Prostate gland (tissue), 2 donors: ENCODE measurements at regions not wholly inside any gene's neighbourhood (a gene's known extent, or its start where the extent isn't known, plus 50 kb on each side); places are given as distances from the start of the nearest gene placed in this dataset.

Experiments
- DNase-seq: peaks from one replicate; pipeline ENCODE4 v3.0.0-alpha.2; 2019; ENCODE audit warnings: low spot score
- H3K27ac ChIP-seq, 2 donors: fragments of 200-600 bp; sonication (generic); 2 replicates each; pipeline ENCODE4 v1.5.1; 2017 to 2019
- H3K27me3 ChIP-seq: fragments of 200-600 bp; sonication (generic); replicated peaks from 2 replicates; pipeline ENCODE4 v1.5.1; 2019; ENCODE audit not compliant: insufficient read depth
- H3K36me3 ChIP-seq, 2 donors: fragments of 200-600 bp; sonication (generic); 1 replicate in 1 of 2; 2 replicates in 1 of 2; pipeline versions ENCODE4 v1.5.1 to v1.8.1; 2017 to 2019
- H3K4me1 ChIP-seq: fragments of 200-600 bp; sonication (generic); replicated peaks from 2 replicates; pipeline ENCODE4 v1.5.1; 2019
- H3K4me3 ChIP-seq, 2 donors: fragments of 200-600 bp; sonication (generic); 2 replicates each; pipeline ENCODE4 v1.5.1; 2017 to 2019
- H3K9me3 ChIP-seq: fragments of 200-600 bp; sonication (generic); 2 replicates; pipeline ENCODE4 v1.5.1; 2017
- POLR2A ChIP-seq: fragments of 450-650 bp; IDR thresholded peaks from one replicate; pipeline ENCODE4 v1.6.1; 2016; ENCODE audit warnings: antibody characterized with exemption, mild to moderate bottlenecking
- POLR2AphosphoS5 ChIP-seq: sonication (generic); formaldehyde crosslinking; IDR thresholded peaks from one replicate; pipeline ENCODE4 v1.6.1; 2017; ENCODE audit warnings: antibody characterized with exemption
- WGBS: methylation state at CpG from one replicate; pipeline ENCODE4 v1.1.5; 2018; 5-methylcytosine and 5-hydroxymethylcytosine counted together
- intact Hi-C: fragments of 100-400 bp; cut with DNase I; formaldehyde crosslinking; loops from one replicate; pipeline ENCODE4 v1.14.2; 2022
- TF ChIP-seq, protein P1 (sequence below), 4 experiments: fragments of 200-600 bp in 2 of 4; fragments of 450-650 bp in 2 of 4; sonication (generic) in 2 of 4; IDR thresholded peaks; 1 replicate in 3 of 4; 2 replicates in 1 of 4; pipeline ENCODE4 v1.5.1; 2016 to 2019; ENCODE audit warnings: antibody characterized with exemption in 4 of 4, mild to moderate bottlenecking in 2 of 4, moderate library complexity in 2 of 4

DNA sequence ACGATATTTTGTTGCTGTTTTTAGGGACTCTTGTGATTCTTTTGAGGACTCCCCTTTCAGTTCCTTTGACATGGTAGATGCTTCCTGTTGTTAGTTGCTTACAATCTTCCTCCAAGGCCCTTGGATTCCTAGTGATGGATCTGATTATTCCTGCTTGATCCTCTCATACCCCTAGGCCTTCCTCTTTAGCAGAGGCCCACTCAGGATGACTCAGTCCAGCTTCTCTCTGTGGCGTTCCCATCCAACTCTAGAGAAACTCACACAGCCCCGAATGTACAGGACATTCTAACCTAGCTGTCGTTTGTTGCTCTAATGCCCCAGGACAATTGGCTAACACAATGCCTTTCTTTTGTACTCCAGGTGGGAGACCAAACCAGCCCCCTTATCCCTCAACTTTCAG is 191.4 kb downstream of the POSTN start:
- intact Hi-C loops = no loop called here
- Histone ChIP-seq H3K27me3 (no peaks in the 10 kb centered on the region), H3K4me1 (no peaks in the 10 kb centered on the region), H3K4me3 (no peak overlapping the region), H3K9me3 (no peaks in the 10 kb centered on the region), H3K36me3 (no peaks in the 10 kb centered on the region), H3K27ac (no peak overlapping the region)
- TF ChIP-seq POLR2A (no peak), POLR2AphosphoS5 (no peak)
- TF ChIP-seq, protein P1, sequence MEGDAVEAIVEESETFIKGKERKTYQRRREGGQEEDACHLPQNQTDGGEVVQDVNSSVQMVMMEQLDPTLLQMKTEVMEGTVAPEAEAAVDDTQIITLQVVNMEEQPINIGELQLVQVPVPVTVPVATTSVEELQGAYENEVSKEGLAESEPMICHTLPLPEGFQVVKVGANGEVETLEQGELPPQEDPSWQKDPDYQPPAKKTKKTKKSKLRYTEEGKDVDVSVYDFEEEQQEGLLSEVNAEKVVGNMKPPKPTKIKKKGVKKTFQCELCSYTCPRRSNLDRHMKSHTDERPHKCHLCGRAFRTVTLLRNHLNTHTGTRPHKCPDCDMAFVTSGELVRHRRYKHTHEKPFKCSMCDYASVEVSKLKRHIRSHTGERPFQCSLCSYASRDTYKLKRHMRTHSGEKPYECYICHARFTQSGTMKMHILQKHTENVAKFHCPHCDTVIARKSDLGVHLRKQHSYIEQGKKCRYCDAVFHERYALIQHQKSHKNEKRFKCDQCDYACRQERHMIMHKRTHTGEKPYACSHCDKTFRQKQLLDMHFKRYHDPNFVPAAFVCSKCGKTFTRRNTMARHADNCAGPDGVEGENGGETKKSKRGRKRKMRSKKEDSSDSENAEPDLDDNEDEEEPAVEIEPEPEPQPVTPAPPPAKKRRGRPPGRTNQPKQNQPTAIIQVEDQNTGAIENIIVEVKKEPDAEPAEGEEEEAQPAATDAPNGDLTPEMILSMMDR (IDR thresholded peaks at IDR 0.05) = no peak
- WGBS = 69% methylated on average over 4 of the region's 4 CpGs
- no peak for DNase-seq

DNA sequence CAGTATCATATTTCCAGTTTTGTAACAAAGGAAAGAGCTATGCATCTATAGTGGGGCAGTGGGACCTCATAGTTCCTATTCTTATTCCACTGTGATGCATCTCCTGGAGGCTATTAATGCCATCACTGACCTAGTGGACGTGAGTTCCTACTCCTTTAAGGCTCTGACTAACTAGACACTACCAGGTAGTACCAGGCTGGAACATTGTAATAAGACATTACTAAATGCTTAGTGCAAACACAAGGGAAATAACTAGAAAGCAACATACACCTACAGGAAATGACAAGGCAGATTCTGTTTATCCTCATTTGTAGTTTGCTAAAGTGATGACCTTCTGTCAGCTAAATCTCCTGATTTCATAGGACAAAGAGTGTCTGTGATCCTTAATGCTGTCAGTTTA is 192.5 kb downstream of the POSTN start:
- intact Hi-C loops = no loop called here
- Histone ChIP-seq H3K9me3 (no peaks in the 10 kb centered on the region), H3K27ac (no peak overlapping the region), H3K36me3 (no peaks in the 10 kb centered on the region), H3K27me3 (no peaks in the 10 kb centered on the region), H3K4me3 (no peak overlapping the region), H3K4me1 (no peaks in the 10 kb centered on the region)
- DNase-seq = no peak
- WGBS = 83% methylated on average over 1 of the region's 1 CpG
- TF ChIP-seq, protein P1 (IDR thresholded peaks at IDR 0.05) = no peak
- no peak for TF ChIP-seq POLR2A
- no peak for TF ChIP-seq POLR2AphosphoS5

DNA sequence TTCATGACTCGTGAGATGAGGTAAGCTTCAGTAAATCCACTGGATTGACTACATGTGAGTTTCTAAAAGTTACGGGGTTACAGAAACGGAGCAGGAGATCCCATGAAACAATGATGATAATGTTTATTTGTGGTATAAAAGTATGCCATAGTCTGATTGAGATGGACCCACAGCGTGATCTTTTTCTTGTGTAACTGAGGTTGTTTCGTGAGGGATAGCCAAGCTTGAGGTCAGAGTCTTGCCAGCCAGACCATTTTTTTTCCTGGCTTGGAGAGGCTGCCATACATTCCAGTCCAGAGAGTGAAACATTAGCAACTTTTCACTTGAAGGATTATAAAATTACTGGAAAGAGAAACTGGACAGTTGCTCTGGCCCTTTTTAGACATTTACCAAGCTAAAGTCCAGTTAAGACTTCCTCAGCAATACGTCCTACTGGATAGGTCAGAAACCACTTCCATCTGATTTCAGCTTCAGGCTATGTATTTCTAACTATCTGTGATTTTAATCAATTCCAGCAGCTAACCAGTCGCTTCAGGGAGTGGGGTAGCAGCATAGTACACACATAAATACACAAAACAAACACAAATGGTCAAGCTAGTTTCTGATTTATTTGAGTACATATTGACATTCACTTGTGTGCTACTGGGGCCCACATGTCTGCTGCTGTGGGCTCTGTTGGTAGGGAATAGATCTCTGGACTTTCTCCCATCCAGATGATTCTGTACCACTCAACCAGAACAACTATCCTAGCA is 194.6 kb downstream of the POSTN start:
- TF ChIP-seq POLR2A (no peak), POLR2AphosphoS5 (no peak)
- TF ChIP-seq, protein P1 (IDR thresholded peaks at IDR 0.05) = no peak
- intact Hi-C loops = no loop called here
- 63% methylated on average over 7 of the region's 7 CpGs for WGBS
- no peaks in the 10 kb centered on the region for H3K27me3 ChIP-seq
- H3K4me1 ChIP-seq = no peaks in the 10 kb centered on the region
- H3K4me3 ChIP-seq = no peak overlapping the region
- no peaks in the 10 kb centered on the region for H3K9me3 ChIP-seq
- no peaks in the 10 kb centered on the region for H3K36me3 ChIP-seq
- no peak overlapping the region for H3K27ac ChIP-seq
- DNase-seq = no peak

DNA sequence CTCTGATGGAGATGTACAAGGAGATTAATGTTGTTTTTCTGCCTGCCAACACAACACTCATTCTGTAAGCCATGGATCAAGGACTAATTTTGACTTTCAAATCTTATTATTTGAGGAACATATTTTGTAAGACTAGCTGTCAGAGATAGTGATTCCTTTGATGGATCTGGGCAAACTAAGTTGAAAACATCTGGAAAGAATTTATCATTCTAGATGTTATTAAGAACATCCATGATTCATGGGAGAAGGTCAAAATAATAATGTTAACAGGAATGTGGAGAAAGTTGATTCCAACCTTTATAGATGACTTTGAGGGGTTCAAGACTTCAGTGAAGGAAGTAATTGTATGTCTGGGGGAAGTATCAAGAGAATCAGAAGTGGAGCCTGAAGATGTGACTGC is 196.8 kb downstream of the POSTN start:
- no peak for DNase-seq
- H3K9me3 ChIP-seq = no peaks in the 10 kb centered on the region
- TF ChIP-seq, protein P1 (IDR thresholded peaks at IDR 0.05) = no peak
- no peak for TF ChIP-seq POLR2AphosphoS5
- no peak for TF ChIP-seq POLR2A
- H3K27me3 ChIP-seq = no peaks in the 10 kb centered on the region
- no peaks in the 10 kb centered on the region for H3K36me3 ChIP-seq
- no peak overlapping the region for H3K4me3 ChIP-seq
- intact Hi-C loops = no loop called here
- no peak overlapping the region for H3K27ac ChIP-seq
- H3K4me1 ChIP-seq = no peaks in the 10 kb centered on the region

DNA sequence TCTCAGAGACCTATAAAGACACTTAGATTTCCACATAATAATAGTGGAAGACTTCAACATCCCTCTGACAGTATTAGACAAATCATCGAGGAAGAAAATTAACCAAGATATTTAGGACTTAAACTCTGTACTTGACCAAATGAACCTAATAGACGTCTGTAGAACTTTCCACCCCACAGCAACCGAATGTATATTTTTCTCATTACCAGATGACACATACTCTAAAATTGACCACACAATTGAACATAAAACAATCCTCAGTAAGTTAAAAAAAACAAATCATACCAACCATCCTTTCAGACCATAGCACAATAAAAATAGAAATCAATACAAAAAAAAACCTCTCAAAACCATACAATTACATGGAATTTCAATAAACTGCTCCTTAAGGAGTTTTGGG is 201.0 kb downstream of the POSTN start:
- no peaks in the 10 kb centered on the region for H3K9me3 ChIP-seq
- no peak for DNase-seq
- H3K4me3 ChIP-seq = no peak overlapping the region
- H3K27me3 ChIP-seq = no peaks in the 10 kb centered on the region
- no peak overlapping the region for H3K27ac ChIP-seq
- H3K36me3 ChIP-seq = no peaks in the 10 kb centered on the region
- H3K4me1 ChIP-seq = no peaks in the 10 kb centered on the region
- intact Hi-C loops = no loop called here
- TF ChIP-seq POLR2A (no peak), POLR2AphosphoS5 (no peak)
- TF ChIP-seq, protein P1 (IDR thresholded peaks at IDR 0.05) = no peak
- 98% methylated on average over 3 of the region's 3 CpGs for WGBS
